GM18505 (cell line): ENCODE measurements at regions not wholly inside any gene's neighbourhood (a gene's known extent, or its start where the extent isn't known, plus 50 kb on each side); places are given as distances from the start of the nearest gene placed in this dataset.

Source experiments
- ATAC-seq: cut with Tn5 transposase; IDR thresholded peaks from one replicate; pipeline ENCODE4 v1.9.1; 2021; ENCODE audit not compliant: unreplicated experiment
- POLR2A ChIP-seq: IDR thresholded peaks from 4 replicates; pipeline ENCODE4 v1.6.1; 2011; ENCODE audit warnings: borderline replicate concordance; ENCODE audit not compliant: insufficient read depth, insufficient read length; ENCODE audit errors: extremely low read depth

DNA sequence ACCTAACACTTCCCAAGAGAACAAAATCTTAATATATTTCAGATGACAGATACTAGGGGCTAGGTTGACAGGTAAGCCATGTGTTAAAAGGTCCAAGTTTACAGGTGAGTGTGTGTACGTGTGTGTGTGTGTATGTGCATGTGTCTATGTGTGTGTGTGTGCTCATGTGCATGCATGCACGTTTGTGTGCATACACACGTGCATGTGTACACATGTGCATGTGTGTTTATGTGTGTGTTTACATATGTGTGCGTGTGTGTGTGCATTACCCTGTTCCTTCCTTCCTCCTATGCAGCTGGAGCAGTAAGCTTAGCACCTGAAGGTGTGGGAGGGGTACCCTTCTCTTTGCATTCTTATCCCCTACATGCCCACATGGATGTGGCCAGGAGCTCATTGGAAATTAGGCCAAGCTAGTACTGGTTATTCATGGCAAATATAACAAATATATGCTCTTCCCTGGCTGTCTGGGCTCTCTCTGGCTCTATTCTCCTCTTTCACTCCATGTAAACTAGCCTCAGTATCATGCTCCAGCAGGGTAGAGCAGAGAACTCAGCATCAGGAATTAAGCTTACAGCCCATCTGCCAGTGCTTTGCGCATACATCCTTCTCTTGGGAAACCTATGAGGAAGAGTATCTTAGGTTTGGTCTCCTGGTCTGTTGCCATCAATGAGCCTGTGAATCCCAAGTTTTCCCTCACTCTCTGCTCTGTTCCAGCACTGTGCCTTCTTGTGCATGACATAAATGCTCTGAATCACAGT lies 258.0 kb upstream of the MYOCD start:
- no peak for ATAC-seq
- no peak for TF ChIP-seq POLR2A

- TF ChIP-seq POLR2A: no peak
These were observed 256.6 kb upstream of the MYOCD start for GRCh38 chr17:12409082-12409481.

GRCh38 chr17:12410717-12411116 lies 255.0 kb upstream of the MYOCD start:
- ATAC-seq: no peak
- TF ChIP-seq POLR2A: no peak

More at GRCh38 chr17:12409082-12409481, 256.6 kb upstream of the MYOCD start:
- no peak for ATAC-seq

GRCh38 chr17:12415031-12415430 lies 250.7 kb upstream of the MYOCD start:
- no peak for TF ChIP-seq POLR2A
- no peak for ATAC-seq

- no peak for TF ChIP-seq POLR2A
- ATAC-seq: no peak
These were observed 244.6 kb upstream of the MYOCD start for GRCh38 chr17:12421077-12421476.

- ATAC-seq: peak; percentile 83
- TF ChIP-seq POLR2A: no peak
These were observed 243.9 kb upstream of the MYOCD start for GRCh38 chr17:12421646-12422306.

- no peak for ATAC-seq
These were observed 243.0 kb upstream of the MYOCD start for GRCh38 chr17:12422651-12423050.

GRCh38 chr17:12423337-12423736 lies 242.4 kb upstream of the MYOCD start:
- no peak for TF ChIP-seq POLR2A

More at GRCh38 chr17:12422651-12423050, 243.0 kb upstream of the MYOCD start:
- TF ChIP-seq POLR2A: no peak

GRCh38 chr17:12429116-12429515 lies 236.6 kb upstream of the MYOCD start:
- ATAC-seq: no peak
- no peak for TF ChIP-seq POLR2A

More at GRCh38 chr17:12423337-12423736, 242.4 kb upstream of the MYOCD start:
- no peak for ATAC-seq

DNA sequence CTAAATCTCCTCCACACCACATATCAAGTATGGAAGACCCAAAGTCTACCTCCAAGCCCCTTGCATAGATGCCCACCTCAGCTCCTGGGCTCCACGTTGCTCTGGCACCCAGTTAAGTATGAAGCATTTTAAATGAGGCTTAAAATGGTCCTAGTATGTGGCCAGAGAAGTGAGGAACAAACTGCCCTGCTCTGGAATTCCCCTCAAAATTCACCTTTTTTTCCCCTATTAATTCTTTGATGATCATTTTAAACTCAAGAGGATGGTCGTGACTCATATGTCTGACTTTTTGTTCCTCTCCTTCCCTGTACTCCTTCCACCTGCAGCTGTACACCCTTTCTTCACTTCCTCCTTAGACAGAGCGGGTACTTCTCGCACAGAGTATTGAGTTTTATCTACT lies 234.5 kb upstream of the MYOCD start:
- ATAC-seq: peak; percentile 92
- no peak for TF ChIP-seq POLR2A

DNA sequence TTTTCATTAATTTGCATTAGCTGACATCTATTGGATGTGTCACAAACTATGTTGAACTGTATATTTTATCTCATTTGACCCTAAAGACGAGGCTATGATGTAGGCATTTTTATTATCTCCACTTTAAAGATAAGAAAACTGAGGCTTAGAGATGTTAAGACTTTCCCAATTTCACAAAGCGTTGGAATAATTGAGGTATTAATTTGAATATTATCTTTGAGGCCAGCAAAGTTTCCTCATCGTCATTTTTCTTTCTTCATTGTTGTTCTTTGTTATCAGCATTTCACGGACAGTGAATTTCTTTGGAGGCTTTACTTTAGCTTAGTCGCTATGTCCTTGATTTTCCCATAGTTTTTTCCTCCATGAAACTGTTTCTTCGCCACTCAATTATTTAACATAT lies 227.5 kb upstream of the MYOCD start:
- ATAC-seq: no peak
- TF ChIP-seq POLR2A: no peak

DNA sequence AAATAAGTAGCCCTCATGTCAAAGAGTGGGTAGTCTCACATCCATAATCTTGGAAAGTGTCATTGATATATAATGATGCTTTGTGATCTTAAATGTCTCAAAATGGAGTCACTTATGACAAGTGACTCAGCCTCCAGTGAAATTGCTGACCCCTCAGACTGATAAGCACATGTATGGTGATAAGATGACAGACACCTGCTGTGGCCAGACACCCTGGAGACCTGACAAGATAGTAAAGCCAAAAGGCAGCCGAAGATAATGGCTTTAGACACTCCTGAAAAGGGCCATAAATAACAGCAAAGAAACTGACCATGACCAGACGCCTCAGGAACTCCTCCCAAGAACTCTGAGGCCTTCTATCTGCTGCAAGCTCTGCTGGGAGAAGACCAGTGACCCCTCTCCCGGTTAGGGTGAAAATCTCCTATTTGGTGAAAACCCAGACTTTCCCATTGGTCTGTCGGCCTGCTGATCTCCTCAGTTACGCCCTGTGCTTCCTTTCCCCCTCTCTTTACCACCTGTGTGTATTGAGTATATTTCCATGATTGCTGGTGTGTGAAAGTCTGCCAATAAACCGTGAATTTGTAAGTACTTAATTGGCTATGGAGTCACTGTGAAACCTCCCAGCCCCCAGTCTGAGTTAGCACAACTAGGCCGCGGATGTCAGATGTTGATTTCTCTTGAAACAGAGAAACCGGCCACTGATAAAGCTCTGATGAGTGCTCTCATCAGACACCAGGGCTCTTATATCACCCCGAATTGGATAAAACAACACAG lies 226.7 kb upstream of the MYOCD start:
- peak; percentile 60 for ATAC-seq
- TF ChIP-seq POLR2A: no peak

- TF ChIP-seq POLR2A: no peak
- ATAC-seq: no peak
These were observed 220.4 kb upstream of the MYOCD start for GRCh38 chr17:12445331-12445730.

- ATAC-seq: no peak
- no peak for TF ChIP-seq POLR2A
These were observed 208.2 kb upstream of the MYOCD start for GRCh38 chr17:12457493-12457892.

GRCh38 chr17:12459736-12460135 lies 206.0 kb upstream of the MYOCD start:
- ATAC-seq: no peak

More at GRCh38 chr17:12459736-12460135, 206.0 kb upstream of the MYOCD start:
- no peak for TF ChIP-seq POLR2A
